ENCODE measurements at regions not wholly inside any gene's neighbourhood (a gene's known extent, or its start where the extent isn't known, plus 50 kb on each side); places are given as distances from the start of the nearest gene placed in this dataset.

- Histone ChIP-seq H3K27me3 (no peaks in the 10 kb centered on the region), H3K4me1 (peaks cover 12% of the 10 kb centered on the region), H3K9me3 (no peaks in the 10 kb centered on the region), H3K36me3 (no peaks in the 10 kb centered on the region), H3K4me3 (no peak overlapping the region), H3K27ac (no peak overlapping the region)
- TF ChIP-seq CTCF (IDR thresholded peaks at IDR 0.05): no peak
- no peak for TF ChIP-seq POLR2A (IDR thresholded peaks at IDR 0.05)
- no peak for TF ChIP-seq POLR2AphosphoS5 (IDR thresholded peaks at IDR 0.05; ENCODE audit: insufficient read depth in 1 of 2, low read depth in 1 of 2)
- intact Hi-C loops (cut with DNase I): no loop called here
- DNase-seq (ENCODE audit: extremely low spot score in 2 of 2): no peak
Measured at GRCh38 chr16:85451641-85452363, 161.3 kb upstream of the GSE1 start.

GRCh38 chr16:85452364-85453193, 160.5 kb upstream of the GSE1 start:
- no peaks in the 10 kb centered on the region for H3K9me3 ChIP-seq
- intact Hi-C loops (cut with DNase I): no loop called here
- H3K4me1 ChIP-seq: peaks cover 12% of the 10 kb centered on the region
- no peaks in the 10 kb centered on the region for H3K27me3 ChIP-seq
- no peak for DNase-seq (ENCODE audit: extremely low spot score in 2 of 2)
- no peaks in the 10 kb centered on the region for H3K36me3 ChIP-seq
- TF ChIP-seq POLR2AphosphoS5 (IDR thresholded peaks at IDR 0.05; ENCODE audit: insufficient read depth in 1 of 2, low read depth in 1 of 2): no peak
- TF ChIP-seq CTCF (IDR thresholded peaks at IDR 0.05): no peak
- TF ChIP-seq POLR2A (IDR thresholded peaks at IDR 0.05): no peak
- H3K27ac ChIP-seq: no peak overlapping the region
- H3K4me3 ChIP-seq: no peak overlapping the region

GRCh38 chr16:85453194-85453678, 159.9 kb upstream of the GSE1 start:
- Histone ChIP-seq H3K4me3 (no peak overlapping the region), H3K27ac (no peak overlapping the region), H3K36me3 (no peaks in the 10 kb centered on the region), H3K27me3 (no peaks in the 10 kb centered on the region), H3K4me1 (peaks cover 12% of the 10 kb centered on the region), H3K9me3 (no peaks in the 10 kb centered on the region)
- intact Hi-C loops (cut with DNase I): no loop called here
- TF ChIP-seq POLR2AphosphoS5 (IDR thresholded peaks at IDR 0.05; ENCODE audit: insufficient read depth in 1 of 2, low read depth in 1 of 2) (no peak), POLR2A (IDR thresholded peaks at IDR 0.05) (no peak), CTCF (IDR thresholded peaks at IDR 0.05) (no peak)
- no peak for DNase-seq (ENCODE audit: extremely low spot score in 2 of 2)

GRCh38 chr16:85453703-85454102, 159.4 kb upstream of the GSE1 start:
- no peak for TF ChIP-seq POLR2A (IDR thresholded peaks at IDR 0.05)
- no peak for TF ChIP-seq CTCF (IDR thresholded peaks at IDR 0.05)
- no peak for TF ChIP-seq POLR2AphosphoS5 (IDR thresholded peaks at IDR 0.05; ENCODE audit: insufficient read depth in 1 of 2, low read depth in 1 of 2)
- no peak for DNase-seq (ENCODE audit: extremely low spot score in 2 of 2)
- no peaks in the 10 kb centered on the region for H3K9me3 ChIP-seq
- H3K27ac ChIP-seq: no peak overlapping the region
- no peak overlapping the region for H3K4me3 ChIP-seq
- H3K36me3 ChIP-seq: no peaks in the 10 kb centered on the region
- H3K4me1 ChIP-seq: peaks cover 10% of the 10 kb centered on the region
- H3K27me3 ChIP-seq: no peaks in the 10 kb centered on the region
- intact Hi-C loops (cut with DNase I): no loop called here

Data from vagina (tissue), 2 donors.